ENCODE measurements at regions not wholly inside any gene's neighbourhood (a gene's known extent, or its start where the extent isn't known, plus 50 kb on each side); places are given as distances from the start of the nearest gene placed in this dataset.
A peak's percentile ranks its signal among the peaks of the same experiment; 100 is the strongest.

DNA sequence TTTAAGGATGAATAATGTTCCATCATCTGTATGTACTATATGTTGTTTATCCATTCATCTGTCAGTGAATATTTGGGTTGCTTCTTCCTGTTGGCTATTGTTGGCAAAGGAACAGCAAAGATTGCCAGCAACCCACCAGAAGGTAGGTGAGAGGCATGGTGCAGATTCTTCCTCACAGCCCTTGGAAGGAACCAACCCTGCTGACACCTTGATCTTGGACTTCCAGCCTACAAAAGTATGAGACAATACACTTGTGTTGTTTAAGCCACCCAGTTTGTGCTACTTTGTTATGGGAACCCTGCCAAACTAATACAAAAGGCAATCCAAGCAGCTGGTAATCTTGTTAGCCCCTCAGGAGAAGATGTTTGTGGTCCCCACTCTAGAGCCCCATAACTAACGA, 122.0 kb downstream of the CARTPT start:
- TF ChIP-seq CTCF (IDR thresholded peaks at IDR 0.05; ENCODE audit: low read length, missing control alignments): no peak
- DNase-seq (ENCODE audit: low read depth): no peak
- H3K4me3 ChIP-seq (replicated peaks; ENCODE audit: low read depth, low read length): no peak overlapping the region

DNA sequence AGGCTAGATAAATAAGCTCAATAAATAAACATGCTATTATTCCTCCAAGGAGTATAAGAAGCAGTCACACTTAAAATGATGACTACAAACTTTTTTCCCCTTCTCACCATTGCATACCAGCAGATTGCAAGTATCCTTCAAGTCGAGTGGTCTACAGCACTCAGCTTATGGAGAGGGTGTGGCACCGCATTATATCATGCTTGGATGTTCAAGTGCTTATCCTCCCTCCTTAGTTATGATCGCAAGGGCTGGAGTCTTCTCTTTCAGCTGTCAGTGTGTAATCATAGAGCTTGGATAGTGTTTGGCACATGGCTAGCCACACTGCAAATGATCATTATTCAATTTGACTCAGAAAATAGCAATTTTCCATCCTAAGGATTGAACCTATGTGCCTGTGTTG, 124.0 kb downstream of the CARTPT start:
- DNase-seq (ENCODE audit: low read depth): no peak
- no peak overlapping the region for H3K4me3 ChIP-seq (replicated peaks; ENCODE audit: low read depth, low read length)
- TF ChIP-seq CTCF (IDR thresholded peaks at IDR 0.05; ENCODE audit: low read length, missing control alignments): no peak

GRCh38 chr5:71844862-71845261, 125.8 kb downstream of the CARTPT start:
- no peak for TF ChIP-seq CTCF (IDR thresholded peaks at IDR 0.05; ENCODE audit: low read length, missing control alignments)
- no peak overlapping the region for H3K4me3 ChIP-seq (replicated peaks; ENCODE audit: low read depth, low read length)
- no peak for DNase-seq (ENCODE audit: low read depth)

GRCh38 chr5:71859515-71859914, 140.4 kb downstream of the CARTPT start:
- TF ChIP-seq CTCF (IDR thresholded peaks at IDR 0.05; ENCODE audit: low read length, missing control alignments): no peak
- H3K4me3 ChIP-seq (replicated peaks; ENCODE audit: low read depth, low read length): no peak overlapping the region
- no peak for DNase-seq (ENCODE audit: low read depth)

DNA sequence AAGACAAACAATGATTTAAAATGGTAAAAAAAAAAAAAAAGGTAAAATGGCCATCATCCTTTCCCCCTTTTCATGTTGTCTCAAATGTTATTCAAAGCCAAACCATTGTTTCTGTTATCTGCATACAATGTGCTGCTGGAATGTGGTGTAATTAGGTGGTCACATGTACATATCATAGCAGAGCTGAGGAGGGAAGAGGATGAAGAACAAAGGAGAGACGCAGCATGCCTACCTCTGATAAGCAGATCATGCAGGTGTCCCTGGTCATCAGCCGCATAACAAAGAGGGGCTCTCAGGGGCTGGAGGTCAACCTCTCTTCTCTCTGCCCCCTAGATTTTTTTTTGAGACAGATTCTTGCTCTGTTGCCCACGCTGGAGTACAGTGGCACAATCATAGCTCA, 141.0 kb downstream of the CARTPT start:
- TF ChIP-seq CTCF (IDR thresholded peaks at IDR 0.05; ENCODE audit: low read length, missing control alignments): no peak
- DNase-seq (ENCODE audit: low read depth): peak; percentile 33
- no peak overlapping the region for H3K4me3 ChIP-seq (replicated peaks; ENCODE audit: low read depth, low read length)

GRCh38 chr5:71861682-71862081, 142.6 kb downstream of the CARTPT start:
- no peak overlapping the region for H3K4me3 ChIP-seq (replicated peaks; ENCODE audit: low read depth, low read length)
- TF ChIP-seq CTCF (IDR thresholded peaks at IDR 0.05; ENCODE audit: low read length, missing control alignments): no peak
- no peak for DNase-seq (ENCODE audit: low read depth)

DNA sequence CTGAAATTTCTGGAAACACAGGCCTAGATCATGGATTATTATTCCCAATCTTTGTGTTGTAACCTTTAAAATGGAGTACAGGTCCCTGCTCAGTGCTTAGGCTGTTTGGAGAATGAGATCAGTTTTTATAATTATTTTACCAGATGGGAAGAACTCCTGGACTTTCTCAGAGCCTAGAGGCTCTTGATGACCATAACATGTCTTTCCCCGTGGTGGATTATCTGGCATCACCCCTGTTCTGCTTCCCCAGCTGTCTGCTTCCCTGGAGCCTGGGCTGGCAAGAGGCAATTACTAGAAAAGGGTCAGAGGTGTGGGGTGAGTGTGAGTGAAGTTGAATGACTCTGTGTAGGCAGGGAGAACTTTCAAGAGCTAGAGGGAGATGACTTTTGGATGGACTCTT, 143.0 kb downstream of the CARTPT start:
- TF ChIP-seq CTCF (IDR thresholded peaks at IDR 0.05; ENCODE audit: low read length, missing control alignments): no peak
- no peak overlapping the region for H3K4me3 ChIP-seq (replicated peaks; ENCODE audit: low read depth, low read length)
- DNase-seq (ENCODE audit: low read depth): no peak
